OCI-LY7 (cell line): ENCODE measurements at regions not wholly inside any gene's neighbourhood (a gene's known extent, or its start where the extent isn't known, plus 50 kb on each side); places are given as distances from the start of the nearest gene placed in this dataset.

Source experiments
- BruUV-seq: library from RNA; stranded (reverse); fragments of 400-500 nt; replicated peaks from 2 replicates; lab custom pipeline; 2021; lab: Mats Ljungman, UMichigan
- CTCF ChIA-PET: fragments of 300-600 bp; sonication (Branson Sonifier 250); formaldehyde crosslinking; loops from one replicate; lab custom pipeline; 2022; ENCODE audit warnings: antibody characterized with exemption; ENCODE audit not compliant: unreplicated experiment; lab: Charles Lee
- POLR2A ChIA-PET: fragments of 300-600 bp; sonication (Branson Sonifier 250); formaldehyde crosslinking; loops from one replicate; lab custom pipeline; 2022; ENCODE audit warnings: antibody characterized with exemption; lab: Charles Lee
- DNase-seq: peaks from one replicate; pipeline ENCODE4 v3.0.0-alpha.2; 2015; ENCODE audit warnings: low spot score
- H2AFZ ChIP-seq: fragments of 200-600 bp; sonication (generic), shearing (Covaris generic); 2 replicates; pipeline ENCODE4 v1.6.1; 2014; ENCODE audit warnings: mild to moderate bottlenecking, antibody characterized with exemption, low read length, moderate library complexity
- H3K27ac ChIP-seq: fragments of 200-600 bp; sonication (generic); 2 replicates; pipeline ENCODE4 v1.5.1; 2014; ENCODE audit warnings: mixed run types, low read depth, mild to moderate bottlenecking, moderate library complexity, low read length, inconsistent platforms; ENCODE audit not compliant: poor library complexity, severe bottlenecking
- H3K36me3 ChIP-seq: fragments of 200-600 bp; sonication (generic); 2 replicates; pipeline ENCODE4 v1.6.1; 2014; ENCODE audit warnings: mild to moderate bottlenecking, antibody characterized with exemption, low read length, moderate library complexity, mixed read lengths; ENCODE audit not compliant: insufficient read depth
- H3K4me1 ChIP-seq: fragments of 200-600 bp; sonication (generic); 2 replicates; pipeline ENCODE4 v1.5.1; 2014; ENCODE audit warnings: mild to moderate bottlenecking, low read length; ENCODE audit not compliant: insufficient read depth, poor library complexity, severe bottlenecking
- H3K4me2 ChIP-seq: fragments of 200-600 bp; sonication (generic); 2 replicates; pipeline ENCODE4 v1.6.1; 2014; ENCODE audit warnings: mild to moderate bottlenecking, low read length
- H3K4me3 ChIP-seq: fragments of 200-600 bp; sonication (generic); 2 replicates; pipeline ENCODE4 v1.5.1; 2014; ENCODE audit warnings: mild to moderate bottlenecking, low read depth, low read length; ENCODE audit not compliant: poor library complexity, severe bottlenecking
- H3K79me2 ChIP-seq: fragments of 200-600 bp; sonication (generic); 2 replicates; pipeline ENCODE4 v1.6.1; 2016; ENCODE audit warnings: low read depth, mild to moderate bottlenecking, low read length, moderate library complexity, mixed read lengths; ENCODE audit not compliant: insufficient read depth
- H3K9me2 ChIP-seq: fragments of 200-600 bp; sonication (generic); 2 replicates; pipeline ENCODE4 v1.6.1; 2016; ENCODE audit warnings: mild to moderate bottlenecking, low read length, mixed read lengths; ENCODE audit not compliant: insufficient read depth
- H3K9me3 ChIP-seq: fragments of 200-600 bp; sonication (generic); 2 replicates; pipeline ENCODE4 v1.6.1; 2014; ENCODE audit warnings: mild to moderate bottlenecking, mixed run types, low read length, mixed read lengths
- H4K20me1 ChIP-seq: fragments of 200-600 bp; sonication (generic); 2 replicates; pipeline ENCODE4 v1.6.1; 2014; ENCODE audit warnings: mild to moderate bottlenecking, antibody characterized with exemption, low read length, moderate library complexity, mixed read lengths; ENCODE audit not compliant: insufficient read depth
- CTCF ChIP-seq: fragments of 200-600 bp; sonication (generic); conservative IDR thresholded peaks from 2 replicates; pipeline ENCODE4 v1.5.1; 2014; ENCODE audit warnings: mild to moderate bottlenecking, antibody characterized with exemption, low read length, moderate library complexity, mixed read lengths
- EZH2phosphoT487 ChIP-seq: fragments of 200-600 bp; sonication (generic); IDR thresholded peaks from 2 replicates; pipeline ENCODE4 v1.6.1; 2018; ENCODE audit warnings: low read depth, borderline replicate concordance, mild to moderate bottlenecking, mixed run types, antibody characterized with exemption, low read length, moderate library complexity, mixed read lengths
- intact Hi-C: fragments of 100-400 bp; cut with micrococcal nuclease; formaldehyde crosslinking; loops from one replicate; pipeline ENCODE4 v1.10.0; 2022; ENCODE audit not compliant: unreplicated experiment

DNA sequence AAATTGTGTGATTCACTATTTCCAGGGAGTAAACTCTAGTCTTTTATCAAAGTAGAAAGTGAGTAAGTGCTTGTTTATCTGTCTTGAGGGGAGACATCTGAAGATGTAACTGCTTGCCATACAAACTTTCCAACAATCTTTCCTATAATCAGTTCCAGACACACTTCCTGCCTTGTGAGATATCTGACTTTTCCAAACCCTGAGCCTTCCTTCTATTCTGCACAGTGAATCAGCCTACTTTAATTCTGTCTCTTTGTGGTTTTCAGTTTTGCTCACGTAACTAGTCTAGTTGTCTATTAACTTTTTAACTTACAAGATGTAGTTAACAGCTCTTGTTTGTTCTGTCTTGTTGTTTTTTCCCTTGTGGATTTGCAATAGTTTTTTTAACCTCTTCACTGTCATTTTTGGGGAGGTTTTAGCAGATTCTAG is 947.8 kb downstream of the C4orf33 start:
- H3K79me2 ChIP-seq = no peaks in the 10 kb centered on the region
- no peaks in the 10 kb centered on the region for H3K36me3 ChIP-seq
- no peaks in the 10 kb centered on the region for H3K9me2 ChIP-seq
- no peaks in the 10 kb centered on the region for H3K4me1 ChIP-seq
- no peak overlapping the region for H3K27ac ChIP-seq
- H4K20me1 ChIP-seq = no peaks in the 10 kb centered on the region
- H2AFZ ChIP-seq = 0 out of 2 replicates have a peak overlapping the region, but pooled peaks have one; percentile 24
- BruUV-seq = no TSS peak
- ChIA-PET CTCF (no interaction called here), POLR2A (no interaction called here)
- intact Hi-C loops = no loop called here
- TF ChIP-seq CTCF (no peak), EZH2phosphoT487 (no peak)
- H3K4me2 ChIP-seq = no peak overlapping the region
- no peak overlapping the region for H3K4me3 ChIP-seq
- no peak for DNase-seq
- no peaks in the 10 kb centered on the region for H3K9me3 ChIP-seq

DNA sequence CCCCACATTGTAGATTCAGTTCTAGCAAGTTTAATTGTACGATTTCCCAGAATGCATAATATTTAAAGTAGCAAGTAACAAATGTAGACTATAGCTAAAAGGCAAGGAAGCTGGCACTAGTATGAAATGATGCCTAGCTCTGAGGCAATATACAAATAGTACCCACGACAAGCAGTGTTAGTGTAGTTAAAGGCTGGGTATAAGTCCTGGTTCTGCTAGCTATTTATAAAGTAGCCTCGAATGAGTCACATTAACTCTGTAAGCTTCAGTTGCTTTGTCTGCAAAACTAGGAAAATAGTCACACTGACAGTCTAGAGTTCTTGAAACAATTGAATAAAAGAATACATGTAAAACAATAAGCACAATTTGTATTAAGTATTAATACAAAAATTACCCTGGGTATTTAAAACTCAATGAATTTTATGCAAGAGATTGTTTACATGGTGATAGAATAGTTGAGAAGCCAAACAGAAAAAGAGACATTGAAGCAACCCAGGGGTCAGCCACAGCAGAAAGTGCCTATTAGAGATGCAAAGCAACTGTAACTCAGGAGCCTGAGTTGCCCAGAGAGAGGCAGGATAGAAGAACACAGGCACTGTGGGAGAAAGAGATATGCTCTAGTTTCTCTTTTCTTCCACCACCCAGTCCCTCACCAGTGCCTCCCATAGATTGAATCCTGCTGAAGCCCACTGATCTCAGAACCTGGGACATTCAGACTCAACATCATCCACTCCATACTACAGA is 949.0 kb downstream of the C4orf33 start:
- Histone ChIP-seq H3K4me2 (no peak overlapping the region), H3K4me3 (no peak overlapping the region), H3K9me2 (no peaks in the 10 kb centered on the region), H3K4me1 (no peaks in the 10 kb centered on the region), H3K9me3 (no peaks in the 10 kb centered on the region), H2AFZ (no peak overlapping the region), H3K27ac (no peak overlapping the region), H3K36me3 (no peaks in the 10 kb centered on the region), H3K79me2 (no peaks in the 10 kb centered on the region), H4K20me1 (no peaks in the 10 kb centered on the region)
- intact Hi-C loops = no loop called here
- no peak for DNase-seq
- no peak for TF ChIP-seq CTCF
- no TSS peak for BruUV-seq
- POLR2A ChIA-PET = interaction anchor here (1.0 kb wide), 1 partner anchor 10 kb away, joined by 3 read pairs; no protein-coding TSS in a partner anchor
- CTCF ChIA-PET = no interaction called here

DNA sequence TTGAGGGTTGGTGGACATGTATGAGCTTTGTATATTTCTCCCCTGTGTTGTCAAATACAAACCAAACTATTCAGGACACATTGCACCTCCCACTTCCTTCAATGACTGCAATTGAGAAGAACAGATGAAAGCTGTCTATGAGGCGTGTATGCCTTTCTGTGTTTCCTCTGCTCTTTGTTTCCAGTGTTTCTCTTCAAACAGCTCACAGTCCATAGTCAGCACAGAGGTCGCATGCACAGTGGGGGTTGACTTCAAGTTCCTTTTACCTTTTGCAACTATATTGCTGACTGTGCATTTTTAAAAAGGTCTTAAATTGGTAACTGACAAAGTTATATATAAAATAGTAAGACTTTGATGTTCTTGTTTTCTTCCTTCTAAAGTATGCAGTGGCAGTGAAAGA is 957.8 kb downstream of the C4orf33 start:
- Histone ChIP-seq H3K9me3 (no peaks in the 10 kb centered on the region), H3K4me1 (no peaks in the 10 kb centered on the region), H3K27ac (no peak overlapping the region), H3K79me2 (no peaks in the 10 kb centered on the region), H3K4me2 (no peak overlapping the region), H4K20me1 (no peaks in the 10 kb centered on the region), H3K4me3 (no peak overlapping the region), H3K9me2 (no peaks in the 10 kb centered on the region; the same call in 1 of the 2 replicates), H3K36me3 (no peaks in the 10 kb centered on the region), H2AFZ (no peak overlapping the region)
- DNase-seq = no peak
- no TSS peak for BruUV-seq
- ChIA-PET CTCF (no interaction called here), POLR2A (interaction anchor here (0.5 kb wide), 1 partner anchor 1903 kb away, joined by 5 read pairs; no protein-coding TSS in a partner anchor)
- TF ChIP-seq EZH2phosphoT487 = no peak
- TF ChIP-seq CTCF = no peak
- intact Hi-C loops = no loop called here
